ENCODE measurements at regions not wholly inside any gene's neighbourhood (a gene's known extent, or its start where the extent isn't known, plus 50 kb on each side); places are given as distances from the start of the nearest gene placed in this dataset.
"Not testable (repeated sequence)": the region's sequence is repeated elsewhere in the genome, so short reads cannot be mapped to it uniquely, and the experiment has no call there.

DNA sequence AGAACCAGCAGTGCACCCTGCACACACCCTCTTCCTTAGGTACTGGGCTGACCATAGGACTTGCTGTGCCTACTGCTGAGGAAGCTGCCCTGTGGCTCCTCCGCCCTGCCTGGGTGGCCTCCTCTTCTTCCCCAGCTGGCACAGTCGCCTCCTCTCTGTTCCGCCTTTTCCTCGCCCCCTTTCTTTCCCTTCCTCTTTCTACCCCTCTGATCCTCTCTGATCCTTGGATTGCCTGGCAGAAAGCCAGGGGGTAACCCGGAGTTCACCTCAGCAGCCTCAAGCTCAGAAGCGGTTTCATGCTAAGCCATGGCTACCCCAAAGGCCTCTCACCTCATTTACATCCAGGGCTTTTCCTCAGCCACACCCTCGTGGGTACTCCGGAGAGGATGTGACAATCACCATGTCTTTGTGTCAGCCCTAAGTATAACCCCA lies 136.2 kb downstream of the SMIM20 start:
- H3K27ac Mint-ChIP-seq: no peak overlapping the region
- H3K4me3 Mint-ChIP-seq: no peak overlapping the region
- H3K9me3 Mint-ChIP-seq: no peaks in the 10 kb centered on the region
- no peaks in the 10 kb centered on the region for H3K36me3 Mint-ChIP-seq
- no peaks in the 10 kb centered on the region for H3K27me3 Mint-ChIP-seq
- H3K4me1 Mint-ChIP-seq: peaks cover 4% of the 10 kb centered on the region

DNA sequence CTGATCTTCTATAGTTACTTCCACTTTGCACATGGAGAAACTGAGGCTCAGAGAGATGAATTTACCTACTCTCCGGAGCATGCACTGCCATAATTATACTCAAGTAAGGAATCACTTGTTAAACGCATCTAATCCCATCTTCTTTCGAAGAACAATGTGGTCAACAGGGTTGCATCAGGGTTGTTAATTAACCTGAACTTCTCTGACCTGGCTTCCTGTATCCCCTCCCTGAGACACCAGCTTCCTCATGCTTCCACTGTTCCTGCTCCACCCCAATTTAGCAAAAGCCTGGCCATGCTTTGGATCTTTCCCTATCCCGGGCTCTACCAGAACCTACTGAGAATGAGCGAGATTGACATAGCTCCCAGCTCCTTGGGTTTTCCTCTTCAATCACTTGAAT lies 136.7 kb downstream of the SMIM20 start:
- Mint-ChIP-seq H3K27ac (no peak overlapping the region), H3K36me3 (no peaks in the 10 kb centered on the region), H3K4me3 (no peak overlapping the region), H3K27me3 (no peaks in the 10 kb centered on the region), H3K4me1 (peaks cover 4% of the 10 kb centered on the region), H3K9me3 (no peaks in the 10 kb centered on the region)

DNA sequence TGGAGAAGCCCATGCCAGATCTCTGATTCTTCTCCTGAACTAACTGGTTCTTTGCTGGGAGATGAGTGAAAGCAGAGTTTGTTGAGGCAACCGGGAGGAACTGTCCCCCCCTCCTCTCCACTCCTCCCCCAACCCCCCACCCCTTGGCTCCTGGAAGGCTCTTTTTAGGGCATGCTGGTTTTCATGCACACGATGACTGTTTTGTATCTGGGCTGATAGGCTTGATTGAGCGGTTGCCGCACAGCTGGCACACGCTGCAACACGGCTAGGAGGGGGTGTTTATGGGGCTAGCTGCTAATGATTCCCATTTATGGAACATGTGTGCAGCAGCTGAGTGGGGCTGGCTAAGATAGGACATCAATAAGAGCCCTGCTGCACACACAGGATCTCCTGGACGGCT lies 137.2 kb downstream of the SMIM20 start:
- Mint-ChIP-seq H3K4me1 (peaks cover 4% of the 10 kb centered on the region), H3K27ac (no peak overlapping the region), H3K27me3 (no peaks in the 10 kb centered on the region), H3K9me3 (no peaks in the 10 kb centered on the region), H3K36me3 (no peaks in the 10 kb centered on the region), H3K4me3 (no peak overlapping the region)

DNA sequence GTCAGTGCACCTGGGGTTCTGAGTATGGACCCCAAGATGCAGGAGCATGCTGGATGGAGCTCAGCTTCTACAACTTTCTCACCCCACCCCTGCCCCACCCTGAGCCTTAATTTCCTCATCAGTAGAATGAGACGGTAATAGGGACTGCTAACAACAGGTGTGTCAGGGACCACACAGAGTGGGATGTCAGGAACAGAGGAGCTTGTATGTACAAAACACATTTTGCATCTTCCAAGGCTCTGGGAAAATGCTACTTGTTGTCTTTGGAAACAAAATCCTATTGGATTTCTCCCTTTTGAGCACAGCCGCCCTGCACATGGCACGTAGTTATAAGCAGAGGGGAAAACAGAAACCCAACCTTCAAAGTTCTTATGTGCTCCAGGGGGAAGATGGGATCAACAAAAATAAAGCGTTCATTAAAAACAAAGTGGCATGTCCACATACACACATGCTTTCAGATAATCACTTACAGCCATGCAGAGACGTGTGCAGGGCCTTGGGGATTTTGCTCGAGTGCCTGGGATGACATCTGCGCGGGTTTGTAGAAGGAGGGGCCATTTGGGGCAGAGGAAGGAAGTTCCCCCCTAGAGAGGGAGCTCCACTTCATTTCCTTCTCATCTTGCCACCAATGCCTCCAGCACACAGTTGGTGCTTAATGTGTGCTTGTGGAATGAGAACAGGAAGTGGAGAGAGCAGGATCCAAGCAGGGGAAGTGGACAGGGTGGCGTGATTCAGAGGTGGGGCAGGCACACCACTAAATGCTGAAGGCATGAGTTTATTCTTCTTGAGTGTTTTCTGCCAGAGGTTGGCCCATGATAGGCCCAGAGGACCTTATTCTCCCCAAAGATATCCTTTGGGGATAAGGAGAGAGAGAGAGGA lies 138.9 kb downstream of the SMIM20 start:
- Mint-ChIP-seq H3K27me3 (no peaks in the 10 kb centered on the region), H3K27ac (peak overlapping the region; percentile 48), H3K36me3 (no peaks in the 10 kb centered on the region), H3K4me3 (no peak overlapping the region), H3K9me3 (no peaks in the 10 kb centered on the region), H3K4me1 (peaks cover 4% of the 10 kb centered on the region)

DNA sequence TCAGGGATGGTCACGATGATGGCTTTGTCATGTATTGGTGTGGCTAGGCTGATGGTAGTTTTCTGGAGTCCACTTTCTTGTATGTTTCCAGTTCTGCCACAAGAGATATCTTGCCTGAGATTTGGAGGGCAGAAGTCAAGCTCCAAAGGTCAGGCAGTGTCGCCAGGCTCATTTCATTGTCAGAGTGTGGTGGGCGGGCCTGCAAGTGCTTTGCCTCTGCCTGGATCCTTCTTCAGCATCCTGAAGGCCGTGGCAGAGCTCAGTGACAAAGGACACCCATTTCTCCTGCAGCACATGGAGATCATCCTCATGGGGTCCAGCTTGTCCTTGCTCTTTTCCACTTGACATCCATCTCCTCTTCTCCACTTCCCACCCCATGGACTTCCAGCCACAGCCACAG lies 139.7 kb downstream of the SMIM20 start:
- no peaks in the 10 kb centered on the region for H3K27me3 Mint-ChIP-seq
- no peaks in the 10 kb centered on the region for H3K36me3 Mint-ChIP-seq
- H3K27ac Mint-ChIP-seq: peak overlapping the region; percentile 73
- no peak overlapping the region for H3K4me3 Mint-ChIP-seq
- H3K4me1 Mint-ChIP-seq: peaks cover 10% of the 10 kb centered on the region
- H3K9me3 Mint-ChIP-seq: no peaks in the 10 kb centered on the region

DNA sequence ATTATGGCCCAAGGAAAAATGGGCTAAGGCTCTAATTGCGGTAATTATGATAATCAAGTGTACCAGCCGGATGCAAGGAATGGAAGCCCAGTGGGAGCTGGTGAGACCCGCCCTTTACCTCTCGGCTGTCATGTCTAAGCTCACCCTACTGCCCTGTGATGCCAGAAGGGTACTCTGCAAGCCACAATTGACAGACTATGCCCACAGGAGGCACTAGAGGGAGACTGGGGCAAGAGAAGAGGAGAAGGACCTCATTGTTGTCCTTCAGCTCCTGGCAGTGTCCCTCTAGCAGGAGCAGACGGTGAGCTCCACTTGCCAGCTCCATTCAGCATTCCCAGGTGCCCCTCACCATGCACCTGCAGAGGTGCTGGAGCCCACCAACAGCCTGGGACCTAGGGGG lies 141.8 kb downstream of the SMIM20 start:
- Mint-ChIP-seq H3K4me1 (peaks cover 12% of the 10 kb centered on the region), H3K36me3 (no peaks in the 10 kb centered on the region), H3K27me3 (no peaks in the 10 kb centered on the region), H3K27ac (no peak overlapping the region), H3K4me3 (no peak overlapping the region), H3K9me3 (no peaks in the 10 kb centered on the region)

DNA sequence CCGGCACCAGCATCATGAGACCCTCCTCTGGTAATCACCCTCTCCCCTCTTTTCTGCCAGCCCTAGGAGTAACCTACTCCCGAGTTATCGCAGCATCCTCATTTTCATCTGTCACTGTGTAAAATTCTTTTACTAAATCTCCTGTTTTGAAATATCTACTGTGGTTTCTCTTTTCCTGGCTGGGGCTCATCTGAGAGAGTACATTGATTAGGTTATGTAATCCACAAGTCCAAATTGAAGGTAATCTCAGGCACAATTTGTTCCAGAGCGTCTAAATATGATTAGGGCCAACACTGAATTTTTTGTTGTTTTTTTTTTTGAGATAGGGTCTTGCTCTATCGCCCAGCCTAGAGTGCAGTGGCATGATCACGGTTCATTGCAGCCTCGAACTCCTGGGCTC lies 142.4 kb downstream of the SMIM20 start:
- H3K36me3 Mint-ChIP-seq: peaks cover 2% of the 10 kb centered on the region
- H3K9me3 Mint-ChIP-seq: no peaks in the 10 kb centered on the region
- H3K27ac Mint-ChIP-seq: no peak overlapping the region
- peaks cover 12% of the 10 kb centered on the region for H3K4me1 Mint-ChIP-seq
- no peaks in the 10 kb centered on the region for H3K27me3 Mint-ChIP-seq
- no peak overlapping the region for H3K4me3 Mint-ChIP-seq

DNA sequence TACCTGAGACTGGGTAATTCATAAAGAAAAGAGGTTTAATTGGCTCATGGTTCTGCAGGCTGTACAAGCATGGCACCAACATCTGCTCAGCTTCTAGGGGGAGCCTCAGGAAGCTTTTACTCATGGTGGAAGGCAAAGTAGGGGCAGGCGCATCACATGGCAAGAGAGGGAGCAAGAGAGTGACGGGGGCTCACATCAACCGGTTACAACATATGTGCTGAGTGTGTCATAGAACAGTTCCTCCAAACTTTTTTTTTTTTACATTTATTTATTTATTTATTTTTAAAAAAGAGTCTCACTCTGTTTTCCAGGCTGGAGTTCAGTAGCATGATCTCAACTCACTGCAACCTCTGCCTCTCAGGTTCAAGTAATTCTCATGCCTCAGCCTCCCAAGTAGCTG lies 143.8 kb downstream of the SMIM20 start:
- H3K27me3 Mint-ChIP-seq, H3K36me3 Mint-ChIP-seq, H3K4me3 Mint-ChIP-seq, H3K9me3 Mint-ChIP-seq, H3K27ac Mint-ChIP-seq: not testable (repeated sequence)
- peaks cover 12% of the 10 kb centered on the region for H3K4me1 Mint-ChIP-seq

DNA sequence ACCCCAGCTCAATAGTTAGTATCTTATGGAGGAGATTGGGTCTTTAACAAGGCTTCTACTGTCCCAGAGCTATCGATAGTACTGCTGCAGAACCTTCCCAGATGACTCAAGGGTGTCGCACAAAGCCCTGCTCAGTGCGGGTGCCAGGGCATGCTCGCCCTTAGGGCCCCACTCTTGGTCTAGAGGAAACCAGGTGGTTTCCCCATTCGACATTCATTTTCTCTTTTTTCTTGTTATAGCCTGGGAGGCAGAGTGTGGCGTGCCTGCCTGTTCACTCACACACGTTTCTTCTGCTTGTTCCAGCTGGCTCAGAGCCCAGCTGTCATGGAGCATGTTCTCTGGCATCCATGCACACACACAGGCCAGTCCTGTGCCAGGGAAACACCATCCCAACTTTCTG lies 144.5 kb downstream of the SMIM20 start:
- no peaks in the 10 kb centered on the region for H3K9me3 Mint-ChIP-seq
- H3K27ac Mint-ChIP-seq: peak overlapping the region; percentile 4
- H3K4me1 Mint-ChIP-seq: peaks cover 12% of the 10 kb centered on the region
- no peak overlapping the region for H3K4me3 Mint-ChIP-seq
- no peaks in the 10 kb centered on the region for H3K27me3 Mint-ChIP-seq
- H3K36me3 Mint-ChIP-seq: peaks cover 2% of the 10 kb centered on the region

DNA sequence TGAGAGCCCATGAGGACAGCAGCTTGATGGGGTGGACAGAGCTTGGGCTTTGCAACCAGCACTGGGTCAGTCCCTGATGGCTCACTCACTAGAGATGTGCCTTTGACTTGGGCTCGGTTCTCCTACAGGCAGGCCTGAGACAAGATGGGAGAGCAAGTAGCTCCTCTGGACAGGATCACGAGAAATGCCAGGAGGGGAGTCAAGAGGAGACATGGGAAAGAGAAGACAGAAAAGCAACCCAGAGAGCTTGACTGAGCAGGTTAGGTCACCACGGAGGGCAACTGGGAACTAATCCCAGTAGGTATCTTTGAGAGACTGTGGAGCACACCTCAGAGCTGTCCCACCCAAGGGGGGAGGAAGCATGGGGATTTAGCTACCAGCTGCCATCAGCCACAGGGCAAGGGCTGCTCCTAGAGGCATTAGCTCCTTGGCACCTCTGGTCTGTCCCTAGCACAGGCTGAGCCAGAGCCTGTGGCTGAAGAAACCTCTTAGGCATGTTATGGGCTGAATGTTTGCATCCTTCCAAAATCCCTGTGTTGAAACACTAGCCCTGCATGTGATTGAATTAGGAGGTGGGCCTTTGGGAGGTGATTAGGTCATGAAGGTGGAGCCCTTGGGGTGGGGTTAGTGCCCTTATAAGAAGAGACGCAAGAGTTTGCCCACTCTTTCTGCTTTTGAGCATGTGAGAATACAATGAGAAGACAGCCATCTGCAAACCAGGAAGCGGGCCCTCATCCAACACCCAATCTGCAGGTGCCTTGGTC lies 145.6 kb downstream of the SMIM20 start:
- Mint-ChIP-seq H3K4me1 (peaks cover 12% of the 10 kb centered on the region), H3K9me3 (no peaks in the 10 kb centered on the region), H3K4me3 (no peak overlapping the region), H3K27me3 (no peaks in the 10 kb centered on the region), H3K36me3 (peaks cover 2% of the 10 kb centered on the region), H3K27ac (peak overlapping the region; percentile 66)

DNA sequence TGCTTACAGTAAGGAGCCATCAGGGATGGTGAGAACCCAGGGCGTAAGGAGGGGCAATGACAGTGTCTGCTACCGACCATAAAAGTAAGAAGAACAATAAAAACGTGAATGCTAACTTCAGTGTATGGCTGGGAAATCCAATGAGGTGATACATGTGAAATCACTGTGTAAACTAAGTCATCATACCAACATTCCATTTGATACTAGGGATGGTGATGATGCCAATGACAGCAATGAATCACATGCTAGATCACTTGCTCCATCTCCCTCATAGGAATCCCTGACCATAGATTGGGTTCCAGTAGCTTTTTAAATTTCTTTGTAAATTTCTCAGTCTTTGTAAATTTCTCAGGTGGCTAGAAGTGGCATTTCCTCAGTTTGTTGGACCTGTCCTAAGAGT lies 146.3 kb downstream of the SMIM20 start:
- H3K36me3 Mint-ChIP-seq: peaks cover 2% of the 10 kb centered on the region
- no peak overlapping the region for H3K4me3 Mint-ChIP-seq
- peaks cover 8% of the 10 kb centered on the region for H3K4me1 Mint-ChIP-seq
- no peaks in the 10 kb centered on the region for H3K27me3 Mint-ChIP-seq
- H3K27ac Mint-ChIP-seq: no peak overlapping the region
- no peaks in the 10 kb centered on the region for H3K9me3 Mint-ChIP-seq

DNA sequence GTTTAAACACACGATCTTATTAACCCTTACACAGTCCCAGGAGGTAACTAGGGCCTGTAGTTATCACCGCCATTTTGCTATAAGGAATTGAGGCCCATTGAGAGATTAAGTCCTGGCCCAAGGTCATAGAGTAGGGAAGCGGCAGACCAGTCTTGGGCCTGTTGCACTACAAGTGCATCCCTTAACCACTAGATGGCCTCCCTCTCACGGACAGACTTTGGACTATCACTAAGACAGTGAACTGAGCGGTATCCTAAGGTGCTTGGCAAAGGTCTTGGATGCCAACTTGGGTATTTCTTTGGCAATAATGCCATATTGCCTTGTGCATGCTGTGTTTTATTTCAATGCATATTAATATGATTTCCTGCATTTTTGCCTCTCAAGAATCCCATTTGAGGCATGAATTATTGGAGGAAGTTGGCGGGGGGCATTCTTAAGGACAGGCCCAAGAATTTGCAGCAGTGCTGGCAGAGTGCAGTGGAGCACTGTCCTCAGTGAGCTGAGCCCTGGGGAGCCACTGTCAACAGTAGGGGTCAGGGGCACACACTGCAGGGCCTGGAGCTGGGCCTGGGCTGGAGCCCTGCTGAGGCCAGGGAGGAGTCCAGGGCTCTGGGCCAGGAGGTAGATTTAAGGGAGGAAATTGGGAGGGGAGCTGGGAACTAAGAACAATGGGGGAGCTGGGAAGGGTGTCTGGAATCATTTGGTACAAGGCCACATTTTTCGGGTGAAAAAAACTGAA lies 147.4 kb downstream of the SMIM20 start:
- H3K9me3 Mint-ChIP-seq: no peaks in the 10 kb centered on the region
- peaks cover 2% of the 10 kb centered on the region for H3K36me3 Mint-ChIP-seq
- peaks cover 8% of the 10 kb centered on the region for H3K4me1 Mint-ChIP-seq
- H3K27ac Mint-ChIP-seq: no peak overlapping the region
- no peaks in the 10 kb centered on the region for H3K27me3 Mint-ChIP-seq
- H3K4me3 Mint-ChIP-seq: no peak overlapping the region

DNA sequence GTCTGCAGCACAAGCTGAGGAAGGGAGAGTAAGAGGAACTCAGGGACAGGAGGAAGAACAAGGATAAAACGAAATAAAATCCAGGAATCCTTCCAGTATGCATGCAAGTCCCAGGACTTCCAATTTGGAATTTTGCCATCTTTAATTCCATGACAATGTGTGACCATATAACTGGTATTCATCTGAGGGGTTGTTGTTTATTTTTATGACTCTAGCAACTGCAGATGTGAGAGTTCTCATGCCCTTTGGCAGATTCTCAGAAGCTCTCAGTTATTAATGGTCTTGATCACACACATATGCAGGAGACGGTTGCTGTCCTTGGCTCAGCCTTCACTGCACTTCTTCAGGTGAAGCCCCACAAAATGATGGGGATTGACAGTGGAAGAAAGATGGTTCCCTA lies 148.2 kb downstream of the SMIM20 start:
- H3K4me1 Mint-ChIP-seq: peaks cover 8% of the 10 kb centered on the region
- H3K36me3 Mint-ChIP-seq: peaks cover 2% of the 10 kb centered on the region
- no peak overlapping the region for H3K27ac Mint-ChIP-seq
- H3K27me3 Mint-ChIP-seq: no peaks in the 10 kb centered on the region
- H3K9me3 Mint-ChIP-seq: no peaks in the 10 kb centered on the region
- H3K4me3 Mint-ChIP-seq: no peak overlapping the region

DNA sequence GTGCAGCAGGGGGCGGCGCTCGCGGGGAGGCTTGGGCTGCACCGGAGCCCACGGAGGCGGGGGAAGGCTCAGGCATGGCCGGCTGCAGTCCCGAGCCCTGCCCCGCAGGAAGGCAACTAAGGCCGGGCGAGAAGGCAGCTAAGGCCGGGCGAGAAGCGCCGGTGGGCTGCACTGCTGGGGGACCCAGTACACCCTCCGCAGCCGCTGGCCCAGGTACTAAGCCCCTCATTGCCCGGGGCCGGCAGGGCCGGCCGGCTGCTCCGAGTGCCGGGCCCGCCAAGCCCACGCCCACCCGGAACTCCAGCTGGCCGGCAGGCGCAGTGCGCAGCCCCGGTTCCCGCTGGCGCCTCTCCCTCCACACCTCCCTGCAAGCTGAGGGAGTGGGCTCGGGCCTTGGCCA lies 150.0 kb downstream of the SMIM20 start:
- H3K36me3 Mint-ChIP-seq, H3K9me3 Mint-ChIP-seq, H3K4me1 Mint-ChIP-seq, H3K27me3 Mint-ChIP-seq, H3K4me3 Mint-ChIP-seq, H3K27ac Mint-ChIP-seq: not testable (repeated sequence)

DNA sequence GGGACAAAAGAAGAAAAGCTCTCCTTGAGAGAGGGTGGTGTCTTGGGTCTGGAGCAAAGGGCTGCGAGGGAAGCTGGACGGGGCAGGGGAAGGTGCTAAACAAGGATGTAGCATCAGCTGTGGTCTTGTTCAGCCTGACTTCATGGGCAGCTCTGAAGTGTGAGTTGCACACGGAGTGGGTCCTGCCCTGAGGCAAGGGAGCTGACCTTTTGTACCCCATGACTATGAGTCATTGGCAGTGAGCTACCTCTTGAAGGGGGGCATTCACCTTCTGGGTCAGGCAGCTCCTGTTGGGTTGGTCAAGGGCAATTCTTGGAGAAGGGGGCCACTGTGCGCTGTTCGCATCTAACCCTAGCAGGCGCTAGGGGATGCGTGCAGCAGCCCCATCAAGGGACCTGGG lies 151.8 kb downstream of the SMIM20 start:
- Mint-ChIP-seq H3K9me3 (no peaks in the 10 kb centered on the region), H3K36me3 (peaks cover 2% of the 10 kb centered on the region), H3K27me3 (no peaks in the 10 kb centered on the region), H3K4me1 (no peaks in the 10 kb centered on the region), H3K4me3 (no peak overlapping the region), H3K27ac (no peak overlapping the region)

DNA sequence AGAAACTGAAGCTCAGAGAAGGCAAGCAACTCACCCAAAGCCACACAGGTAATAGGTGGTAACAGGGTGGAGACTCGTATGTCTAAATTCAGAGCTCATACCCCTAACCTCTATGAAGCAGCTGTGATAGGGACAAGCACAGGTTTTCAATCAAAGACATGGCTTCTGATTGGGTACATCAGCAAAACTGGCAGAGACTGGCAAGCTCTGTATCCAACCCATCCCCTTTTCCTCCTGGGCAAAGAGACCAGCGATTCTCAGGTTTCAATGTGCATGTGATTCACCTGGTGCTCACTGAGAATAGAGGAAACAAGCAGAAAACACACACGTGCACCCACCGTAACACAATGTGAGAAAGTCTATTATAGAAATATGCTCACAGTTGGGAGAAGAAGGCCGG lies 153.0 kb downstream of the SMIM20 start:
- Mint-ChIP-seq H3K36me3 (no peaks in the 10 kb centered on the region), H3K4me3 (no peak overlapping the region), H3K4me1 (peaks cover 5% of the 10 kb centered on the region), H3K27ac (no peak overlapping the region), H3K9me3 (no peaks in the 10 kb centered on the region), H3K27me3 (no peaks in the 10 kb centered on the region)

All from activated naive CD4-positive, alpha-beta T cell treated with anti-CD3 and anti-CD28 coated beads, Interleukin-2, amount 50 U/mL, for 24 hours (primary cell).